NB4 (cell line): ENCODE measurements at regions not wholly inside any gene's neighbourhood (a gene's known extent, or its start where the extent isn't known, plus 50 kb on each side); places are given as distances from the start of the nearest gene placed in this dataset.

Source experiments
- CTCF ChIP-seq: IDR thresholded peaks from one replicate; pipeline ENCODE4 v1.5.1; 2012; ENCODE audit warnings: low read depth, low read length
- MAX ChIP-seq: IDR thresholded peaks from 2 replicates; pipeline ENCODE4 v1.6.1; 2011; ENCODE audit warnings: low read depth, low read length
- POLR2A ChIP-seq: IDR thresholded peaks from 2 replicates; pipeline ENCODE4 v1.6.1; 2011; ENCODE audit warnings: mild to moderate bottlenecking; ENCODE audit not compliant: insufficient read length; ENCODE audit errors: extremely low read depth

GRCh38 chr14:38528582-38528981 lies 272.7 kb upstream of the CLEC14A start:
- TF ChIP-seq CTCF: no peak
- no peak for TF ChIP-seq POLR2A
- TF ChIP-seq MAX: no peak
